A673 (cell line): ENCODE measurements at regions not wholly inside any gene's neighbourhood (a gene's known extent, or its start where the extent isn't known, plus 50 kb on each side); places are given as distances from the start of the nearest gene placed in this dataset.
"Not testable (repeated sequence)": the region's sequence is repeated elsewhere in the genome, so short reads cannot be mapped to it uniquely, and the experiment has no call there.

ENCODE experiments used
- CTCF ChIP-seq: fragments of 300-800, 200-600 bp; sonication (generic); conservative IDR thresholded peaks from 2 replicates; pipeline ENCODE4 v1.5.1; 2017; ENCODE audit warnings: low read depth, mild to moderate bottlenecking, antibody characterized with exemption, low read length, moderate library complexity, mixed read lengths
- EZH2 ChIP-seq: fragments of 200-600 bp; sonication (generic); IDR thresholded peaks from 2 replicates; pipeline ENCODE4 v1.6.1; 2017; ENCODE audit warnings: borderline replicate concordance, low read depth, mild to moderate bottlenecking, mixed read lengths, antibody characterized with exemption, low read length; ENCODE audit not compliant: poor library complexity, severe bottlenecking

GRCh38 chr2:205862761-205863160, 180.5 kb downstream of the NRP2 start:
- not testable (repeated sequence) for TF ChIP-seq CTCF, EZH2
